H9 (cell line): ENCODE measurements at regions not wholly inside any gene's neighbourhood (a gene's known extent, or its start where the extent isn't known, plus 50 kb on each side); places are given as distances from the start of the nearest gene placed in this dataset.

Experiments used
- DNase-seq: peaks from one replicate; pipeline ENCODE4 v3.0.0-alpha.2; 2017
- H2AFZ ChIP-seq: one replicate; pipeline ENCODE4 v1.6.1; 2013; ENCODE audit warnings: mild to moderate bottlenecking, low read length, control low read depth, moderate library complexity
- H2AK5ac ChIP-seq: 2 replicates; pipeline ENCODE4 v1.6.1; 2013; ENCODE audit warnings: low read length, control low read depth, mixed read lengths; ENCODE audit not compliant: insufficient read length
- H2BK120ac ChIP-seq: one replicate; pipeline ENCODE4 v1.6.1; 2013; ENCODE audit warnings: low read depth, mild to moderate bottlenecking, low read length, control low read depth, inconsistent platforms; ENCODE audit not compliant: poor library complexity, severe bottlenecking
- H2BK12ac ChIP-seq: 2 replicates; pipeline ENCODE4 v1.6.1; 2013; ENCODE audit warnings: low read length, control low read depth, mixed read lengths, low read depth; ENCODE audit not compliant: insufficient read length
- H2BK15ac ChIP-seq: 2 replicates; pipeline ENCODE4 v1.6.1; 2013; ENCODE audit warnings: low read depth, low read length, control low read depth
- H2BK20ac ChIP-seq: one replicate; pipeline ENCODE4 v1.6.1; 2013; ENCODE audit warnings: low read depth, mild to moderate bottlenecking, low read length, control low read depth, inconsistent platforms; ENCODE audit not compliant: poor library complexity, severe bottlenecking
- H2BK5ac ChIP-seq: 2 replicates; pipeline ENCODE4 v1.6.1; 2013; ENCODE audit warnings: low read length, control low read depth, mixed read lengths; ENCODE audit not compliant: insufficient read length
- H3K14ac ChIP-seq: 2 replicates; pipeline ENCODE4 v1.6.1; 2013; ENCODE audit warnings: low read length, control low read depth; ENCODE audit not compliant: insufficient read depth
- H3K18ac ChIP-seq: 2 replicates; pipeline ENCODE4 v1.6.1; 2013; ENCODE audit warnings: low read depth, mild to moderate bottlenecking, mixed read lengths, low read length, control low read depth; ENCODE audit not compliant: insufficient read length
- H3K23ac ChIP-seq: 2 replicates; pipeline ENCODE4 v1.6.1; 2013; ENCODE audit warnings: low read length, control low read depth, mixed read lengths, low read depth; ENCODE audit not compliant: insufficient read length
- H3K23me2 ChIP-seq: 2 replicates; pipeline ENCODE4 v1.6.1; 2013; ENCODE audit warnings: low read depth, mild to moderate bottlenecking, mixed read lengths, low read length, control low read depth; ENCODE audit not compliant: insufficient read length, poor library complexity, severe bottlenecking
- H3K27ac ChIP-seq: 2 replicates; pipeline ENCODE4 v1.5.1; 2013; ENCODE audit warnings: low read length, control low read depth, mixed read lengths, low read depth; ENCODE audit not compliant: insufficient read length
- H3K27me3 ChIP-seq: 2 replicates; pipeline ENCODE4 v1.6.1; 2013; ENCODE audit warnings: low read length, control low read depth, inconsistent platforms; ENCODE audit not compliant: insufficient read depth
- H3K4ac ChIP-seq: 2 replicates; pipeline ENCODE4 v1.6.1; 2013; ENCODE audit warnings: low read depth, mild to moderate bottlenecking, control low read depth, inconsistent platforms, low read length, moderate library complexity
- H3K4me1 ChIP-seq: 2 replicates; pipeline ENCODE4 v1.6.1; 2013; ENCODE audit warnings: low read length, control low read depth, inconsistent platforms; ENCODE audit not compliant: insufficient read depth
- H3K4me2 ChIP-seq: 2 replicates; pipeline ENCODE4 v1.6.1; 2013; ENCODE audit warnings: low read length, control low read depth, mixed read lengths; ENCODE audit not compliant: insufficient read length, insufficient read depth
- H3K56ac ChIP-seq: 2 replicates; pipeline ENCODE4 v1.6.1; 2013; ENCODE audit warnings: low read depth, mild to moderate bottlenecking, mixed read lengths, low read length, control low read depth; ENCODE audit not compliant: insufficient read length
- H3K79me1 ChIP-seq: 2 replicates; pipeline ENCODE4 v1.6.1; 2013; ENCODE audit warnings: low read depth, mild to moderate bottlenecking, moderate library complexity, low read length, control low read depth, inconsistent platforms; ENCODE audit not compliant: insufficient read depth, poor library complexity, severe bottlenecking
- H3K79me2 ChIP-seq: 2 replicates; pipeline ENCODE4 v1.6.1; 2013; ENCODE audit warnings: low read length, control low read depth, inconsistent platforms; ENCODE audit not compliant: insufficient read depth
- H3K9ac ChIP-seq: 2 replicates; pipeline ENCODE4 v1.6.1; 2013; ENCODE audit warnings: low read length, control low read depth, mixed read lengths; ENCODE audit not compliant: insufficient read length; ENCODE audit errors: extremely low read depth
- H3K9me3 ChIP-seq: one replicate; pipeline ENCODE4 v1.6.1; 2013; ENCODE audit warnings: low read depth, low read length, inconsistent platforms; ENCODE audit not compliant: control insufficient read depth
- H3T11ph ChIP-seq: one replicate; pipeline ENCODE4 v1.6.1; 2013; ENCODE audit warnings: mild to moderate bottlenecking, low read length, control low read depth, inconsistent platforms
- H4K20me1 ChIP-seq: one replicate; pipeline ENCODE4 v1.6.1; 2013; ENCODE audit not compliant: control insufficient read depth, insufficient read length, insufficient read depth
- H4K5ac ChIP-seq: 2 replicates; pipeline ENCODE4 v1.6.1; 2013; ENCODE audit warnings: low read depth, mild to moderate bottlenecking, mixed read lengths, low read length, control low read depth; ENCODE audit not compliant: insufficient read length
- H4K8ac ChIP-seq: replicated peaks from 2 replicates; pipeline ENCODE4 v1.6.1; 2013; ENCODE audit warnings: low read length, control low read depth, mixed read lengths, low read depth; ENCODE audit not compliant: insufficient read length
- H4K91ac ChIP-seq: 2 replicates; pipeline ENCODE4 v1.6.1; 2013; ENCODE audit warnings: low read depth, mild to moderate bottlenecking, moderate library complexity, mixed read lengths, low read length, control low read depth; ENCODE audit not compliant: insufficient read length
- H3K27ac Mint-ChIP-seq, 3 experiments: 2 replicates in 2 of 3; 3 replicates in 1 of 3; pipeline ENCODE4 v1.8.0; 2020 to 2021; ENCODE audit warnings: mixed read lengths in 3 of 3, mild to moderate bottlenecking in 1 of 3, moderate library complexity in 1 of 3
- H3K27me3 Mint-ChIP-seq: 2 replicates; pipeline ENCODE4 v1.8.0; 2021; ENCODE audit warnings: low read depth, mild to moderate bottlenecking, moderate library complexity, mixed read lengths
- H3K36me3 Mint-ChIP-seq, 3 experiments: 2 replicates in 2 of 3; 3 replicates in 1 of 3; pipeline ENCODE4 v1.8.0; 2020 to 2021; ENCODE audit warnings: low read depth in 3 of 3, mixed read lengths in 3 of 3; ENCODE audit not compliant: insufficient read depth in 1 of 3
- H3K4me1 Mint-ChIP-seq, 2 experiments: 2 replicates each; pipeline ENCODE4 v1.8.0; 2020; ENCODE audit warnings: mixed read lengths in 2 of 2
- H3K4me3 Mint-ChIP-seq, 2 experiments: 2 replicates in 1 of 2; 3 replicates in 1 of 2; pipeline ENCODE4 v1.8.0; 2020 to 2021; ENCODE audit warnings: mild to moderate bottlenecking in 2 of 2, mixed read lengths in 2 of 2, moderate library complexity in 1 of 2
- H3K9me3 Mint-ChIP-seq, 2 experiments: 2 replicates in 1 of 2; 3 replicates in 1 of 2; pipeline ENCODE4 v1.8.0; 2020; ENCODE audit warnings: mild to moderate bottlenecking in 2 of 2, mixed read lengths in 2 of 2, moderate library complexity in 1 of 2
- CTCF ChIP-seq: fragments of 200-600 bp; sonication (generic); conservative IDR thresholded peaks from 3 replicates; pipeline ENCODE4 v1.8.0; 2021; ENCODE audit warnings: antibody characterized with exemption, mild to moderate bottlenecking
- WGBS: extraction: QIAGEN DNeasy Blood & Tissue Kit; methylation state at CpG from one replicate; pipeline ENCODE4 v1.1.7; 2013; ENCODE audit warnings: missing lambda C conversion rate, low lambda C conversion rate, mixed read lengths; ENCODE audit not compliant: insufficient read length; ENCODE audit errors: extremely low coverage; 5-methylcytosine and 5-hydroxymethylcytosine counted together

DNA sequence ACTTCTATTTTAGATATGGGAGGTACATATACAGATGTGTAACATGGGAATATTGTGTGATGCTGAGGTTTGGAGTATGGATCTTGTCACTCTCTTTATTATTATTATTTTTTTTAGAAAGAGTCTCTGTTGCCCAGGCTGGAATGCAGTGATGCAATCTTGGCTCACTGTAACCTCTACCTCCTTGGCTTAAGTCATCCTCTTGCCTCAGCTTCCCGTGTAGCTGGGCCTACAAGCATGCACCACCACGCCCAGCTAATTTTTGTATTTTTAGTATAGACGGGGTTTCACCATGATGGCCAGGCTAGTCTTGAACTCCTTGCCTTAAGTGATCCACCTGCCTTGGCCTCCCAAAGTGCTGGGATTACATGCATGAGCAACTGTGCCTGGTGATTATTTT is 138.4 kb upstream of the SLC28A3 start:
- Mint-ChIP-seq H3K4me3 (no peak overlapping the region), H3K27me3 (no peaks in the 10 kb centered on the region), H3K4me1 (peaks cover 3 to 4% of the 10 kb centered on the region in 2 experiments; a peak in 1 of 4 replicates), H3K27ac (no peak overlapping the region), H3K36me3 (no peaks in the 10 kb centered on the region), H3K9me3 (peaks cover under 1 to 3% of the 10 kb centered on the region in 2 experiments; a peak in 1 of 5 replicates)
- H3K27ac ChIP-seq = no peak overlapping the region
- no peaks in the 10 kb centered on the region for H4K20me1 ChIP-seq
- no peak for DNase-seq
- no peak overlapping the region for H2BK12ac ChIP-seq
- no peak overlapping the region for H3K56ac ChIP-seq
- H2BK5ac ChIP-seq = no peak overlapping the region
- no peak overlapping the region for H2BK15ac ChIP-seq
- H3K23me2 ChIP-seq = no peaks in the 10 kb centered on the region
- no peaks in the 10 kb centered on the region for H3K4me1 ChIP-seq
- H3K18ac ChIP-seq = no peak overlapping the region
- no peak overlapping the region for H2AFZ ChIP-seq
- H3K79me2 ChIP-seq = no peaks in the 10 kb centered on the region
- H2BK20ac ChIP-seq = no peak overlapping the region
- no peak overlapping the region for H3K4me2 ChIP-seq
- no peaks in the 10 kb centered on the region for H3K79me1 ChIP-seq
- H4K91ac ChIP-seq = no peak overlapping the region
- H3K23ac ChIP-seq = no peak overlapping the region
- H3K9me3 ChIP-seq = no peaks in the 10 kb centered on the region
- no peak overlapping the region for H3K4ac ChIP-seq
- TF ChIP-seq CTCF = no peak
- no peak overlapping the region for H3K14ac ChIP-seq
- no peaks in the 10 kb centered on the region for H3K27me3 ChIP-seq
- no peak overlapping the region for H2BK120ac ChIP-seq
- no peak overlapping the region for H3T11ph ChIP-seq
- no CpG with 5 or more reads among the region's 3 CpGs for WGBS
- no peak overlapping the region for H3K9ac ChIP-seq
- H2AK5ac ChIP-seq = no peak overlapping the region
- H4K8ac ChIP-seq = no peak overlapping the region
- no peak overlapping the region for H4K5ac ChIP-seq
